Astrocyte of the cerebellum (primary cell): ENCODE measurements at regions not wholly inside any gene's neighbourhood (a gene's known extent, or its start where the extent isn't known, plus 50 kb on each side); places are given as distances from the start of the nearest gene placed in this dataset.

ENCODE experiments used
- DNase-seq: peaks from one replicate; pipeline ENCODE4 v3.0.0-alpha.2; 2011; ENCODE audit warnings: low read depth
- H3K4me3 ChIP-seq: 2 replicates; pipeline ENCODE4 v1.5.1; 2011; ENCODE audit warnings: mild to moderate bottlenecking, low read depth, low read length, moderate library complexity
- in situ Hi-C: cut with HindIII; loops from 2 replicates; pipeline ENCODE4 v1.10.0; 2017; ENCODE audit warnings: low sequenced_read_pairs
- TF ChIP-seq, protein P1 (sequence below): IDR thresholded peaks from 2 replicates; pipeline ENCODE4 v1.5.1; 2012; ENCODE audit warnings: low read length, low read depth, moderate library complexity, mild to moderate bottlenecking; ENCODE audit errors: missing control alignments

DNA sequence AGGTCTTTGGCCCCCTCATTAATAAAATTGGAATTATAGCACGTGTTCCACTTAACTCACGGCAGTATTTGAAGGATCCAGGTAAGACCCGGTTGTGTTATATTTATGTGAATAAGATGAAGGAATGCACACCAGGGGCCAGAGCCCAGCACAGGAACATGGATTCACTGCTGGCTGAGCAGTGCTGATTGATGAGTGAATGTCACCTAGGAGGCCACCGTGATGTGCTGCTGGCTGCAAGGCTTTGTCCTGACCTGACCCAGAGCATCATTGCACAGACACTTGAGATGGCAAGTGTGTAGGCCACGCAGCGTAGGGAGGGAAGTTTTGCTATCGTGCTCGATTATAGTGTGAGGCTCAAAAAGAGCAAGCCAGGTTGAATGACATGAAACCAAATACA, 350.7 kb upstream of the MGMT start:
- no peak overlapping the region for H3K4me3 ChIP-seq
- DNase-seq = no peak
- in situ Hi-C loops = no loop called here
- TF ChIP-seq, protein P1, sequence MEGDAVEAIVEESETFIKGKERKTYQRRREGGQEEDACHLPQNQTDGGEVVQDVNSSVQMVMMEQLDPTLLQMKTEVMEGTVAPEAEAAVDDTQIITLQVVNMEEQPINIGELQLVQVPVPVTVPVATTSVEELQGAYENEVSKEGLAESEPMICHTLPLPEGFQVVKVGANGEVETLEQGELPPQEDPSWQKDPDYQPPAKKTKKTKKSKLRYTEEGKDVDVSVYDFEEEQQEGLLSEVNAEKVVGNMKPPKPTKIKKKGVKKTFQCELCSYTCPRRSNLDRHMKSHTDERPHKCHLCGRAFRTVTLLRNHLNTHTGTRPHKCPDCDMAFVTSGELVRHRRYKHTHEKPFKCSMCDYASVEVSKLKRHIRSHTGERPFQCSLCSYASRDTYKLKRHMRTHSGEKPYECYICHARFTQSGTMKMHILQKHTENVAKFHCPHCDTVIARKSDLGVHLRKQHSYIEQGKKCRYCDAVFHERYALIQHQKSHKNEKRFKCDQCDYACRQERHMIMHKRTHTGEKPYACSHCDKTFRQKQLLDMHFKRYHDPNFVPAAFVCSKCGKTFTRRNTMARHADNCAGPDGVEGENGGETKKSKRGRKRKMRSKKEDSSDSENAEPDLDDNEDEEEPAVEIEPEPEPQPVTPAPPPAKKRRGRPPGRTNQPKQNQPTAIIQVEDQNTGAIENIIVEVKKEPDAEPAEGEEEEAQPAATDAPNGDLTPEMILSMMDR = no peak

DNA sequence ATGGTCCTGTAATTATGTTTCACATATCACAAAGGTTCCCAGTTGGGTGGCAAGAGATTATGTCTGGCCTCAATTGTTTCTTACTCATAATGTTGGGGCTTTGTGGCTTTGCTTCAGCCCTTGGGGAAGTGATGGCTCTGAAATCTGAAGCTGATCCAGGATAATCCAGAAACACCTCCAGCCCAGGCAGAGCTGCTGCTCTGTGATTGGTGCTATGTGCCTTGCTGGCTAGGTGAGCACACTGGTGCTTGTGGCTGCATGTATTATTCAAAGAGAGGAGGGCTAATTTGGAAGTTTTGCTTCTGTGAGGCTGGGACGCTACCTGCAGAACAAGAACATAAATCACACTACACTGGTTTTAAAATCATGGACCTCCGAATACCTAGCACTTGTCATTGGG, 346.6 kb upstream of the MGMT start:
- DNase-seq = no peak
- in situ Hi-C loops = no loop called here
- no peak overlapping the region for H3K4me3 ChIP-seq
- TF ChIP-seq, protein P1 = no peak

DNA sequence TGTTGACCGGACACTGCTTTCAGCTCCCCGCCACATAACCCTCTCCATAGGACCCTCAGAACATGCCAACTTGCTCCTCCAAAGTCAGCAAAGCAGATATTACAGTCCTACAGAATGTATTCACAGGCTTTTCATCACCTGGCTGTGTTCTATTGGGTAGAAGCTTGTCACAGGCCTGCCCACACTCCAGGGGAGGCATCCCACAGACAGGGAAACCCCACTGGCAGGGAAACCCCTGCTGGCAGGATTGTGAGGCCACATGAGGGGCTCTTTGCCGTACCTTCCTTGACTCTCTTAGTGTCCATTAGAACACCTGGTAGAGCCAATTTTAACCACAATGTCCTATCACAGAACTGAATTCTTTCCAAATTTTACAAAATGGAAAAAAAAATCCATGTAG, 344.2 kb upstream of the MGMT start:
- H3K4me3 ChIP-seq = no peak overlapping the region
- TF ChIP-seq, protein P1 = no peak
- DNase-seq = no peak
- in situ Hi-C loops = no loop called here

DNA sequence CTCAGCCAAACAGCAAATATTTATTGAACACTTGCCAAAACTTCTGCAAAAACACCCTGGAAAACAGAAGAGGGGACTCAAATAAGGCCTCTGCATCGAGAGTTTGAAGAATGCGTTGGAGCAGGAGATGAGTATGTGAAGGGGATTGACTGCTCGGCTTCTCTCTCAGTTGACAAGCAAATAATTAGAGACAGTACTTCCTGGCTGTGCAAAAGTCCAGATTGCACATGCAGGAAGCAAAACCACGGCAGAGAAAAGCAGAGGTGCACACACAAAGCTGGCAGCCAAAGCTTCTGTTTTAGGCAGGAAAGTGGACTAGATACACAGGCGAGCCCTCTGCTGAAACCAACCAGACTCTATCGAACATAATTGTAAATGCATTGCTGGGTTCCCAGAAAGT, 343.6 kb upstream of the MGMT start:
- in situ Hi-C loops = no loop called here
- no peak overlapping the region for H3K4me3 ChIP-seq
- DNase-seq = no peak
- TF ChIP-seq, protein P1 = no peak

DNA sequence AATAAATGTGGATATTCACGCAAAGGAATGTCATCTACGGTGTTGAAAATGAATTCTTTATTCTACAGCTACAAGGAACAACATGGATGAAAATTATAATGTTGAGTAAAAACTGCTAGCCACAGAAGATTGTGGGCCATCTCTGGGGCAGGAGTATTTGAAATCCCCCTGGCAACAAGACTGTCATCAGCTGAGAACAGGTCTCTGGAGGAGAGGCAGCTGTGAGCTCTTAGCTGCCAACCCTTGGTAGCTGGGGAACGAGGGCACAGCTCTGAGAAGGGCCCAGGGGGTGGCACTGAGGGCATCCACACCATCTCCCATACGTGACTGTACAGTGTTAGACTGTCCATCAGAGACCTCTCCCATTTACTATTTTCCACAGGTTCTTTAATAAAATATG, 340.1 kb upstream of the MGMT start:
- H3K4me3 ChIP-seq = no peak overlapping the region
- DNase-seq = no peak
- in situ Hi-C loops = no loop called here
- TF ChIP-seq, protein P1 = no peak

DNA sequence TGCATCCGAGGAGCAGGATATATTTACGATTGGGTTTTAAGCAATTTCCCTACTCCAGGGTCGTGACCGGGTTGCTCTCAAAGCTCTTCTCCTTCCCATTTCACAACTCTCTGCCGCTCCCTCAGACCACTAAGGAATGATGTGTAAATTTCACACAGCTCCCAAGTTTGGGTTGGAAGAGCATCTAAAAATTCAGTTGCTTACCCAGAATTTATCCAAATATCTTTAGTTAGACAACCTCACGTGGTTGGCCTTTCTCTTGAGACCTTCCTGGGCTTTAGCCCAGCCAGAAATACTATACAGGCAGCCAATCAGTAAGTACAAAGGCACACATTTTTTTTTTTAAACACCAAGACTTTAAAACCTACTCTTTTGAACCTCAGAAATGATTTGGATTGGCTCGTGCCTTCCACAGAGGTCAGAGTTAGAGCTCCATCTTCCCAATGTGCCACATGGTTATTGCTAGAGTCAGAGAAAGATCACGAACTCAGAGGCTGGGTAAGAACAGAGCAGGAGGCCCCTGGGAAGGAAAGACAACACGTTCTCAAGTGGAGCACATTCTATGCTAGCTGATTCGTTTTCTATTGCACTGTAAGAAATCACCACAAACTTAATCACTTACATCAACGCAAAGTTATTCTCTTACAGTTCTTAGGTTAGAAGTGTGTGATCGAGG, 335.4 kb upstream of the MGMT start:
- TF ChIP-seq, protein P1 = no peak
- no peak for DNase-seq
- H3K4me3 ChIP-seq = no peak overlapping the region
- in situ Hi-C loops = no loop called here
